K562 (cell line): ENCODE measurements at regions not wholly inside any gene's neighbourhood (a gene's known extent, or its start where the extent isn't known, plus 50 kb on each side); places are given as distances from the start of the nearest gene placed in this dataset.

Source experiments
- ATAC-seq: fragments of 200-7000 bp; cut with Tn5 transposase; 3 replicates; pipeline ENCODE4 v1.9.1; 2020; ENCODE audit warnings: moderate library complexity
- BruUV-seq: library from RNA; stranded (reverse); fragments of 400-500 nt; replicated peaks from 2 replicates; lab custom pipeline; 2021; lab: Mats Ljungman, UMichigan
- CTCF ChIA-PET: fragments of 300-600 bp; formaldehyde crosslinking; extraction: SDS; loops from one replicate; lab custom pipeline; 2021; ENCODE audit warnings: low intra/inter-chr PET ratio; lab: Yijun Ruan, JAX
- POLR2A ChIA-PET: fragments of 300-600, 350-650 bp; sonication (Branson Sonifier 250); formaldehyde crosslinking; extraction: SDS; loops from one replicate; lab custom pipeline; 2021; ENCODE audit warnings: antibody characterized with exemption, inconsistent platforms; lab: Yijun Ruan, JAX
- DNase-seq, 4 experiments: peaks; one replicate each; pipeline versions ENCODE4 v3.0.0 to v3.0.0-alpha.2; 2011 to 2018; ENCODE audit warnings: low spot score in 3 of 4, mixed read lengths in 3 of 4; ENCODE audit errors: extremely low read depth in 1 of 4
- FAIRE-seq: peaks from 2 replicates; lab custom pipeline; 2011; peaks lifted over from hg19 to GRCh38; lab: Jason Lieb, UNC
- H2AFZ ChIP-seq: 2 replicates; pipeline ENCODE4 v1.6.0; 2011; ENCODE audit warnings: low read depth, low read length, control low read depth, inconsistent platforms
- H3K27ac ChIP-seq: fragments of 200-600 bp; 3 replicates; pipeline ENCODE4 v1.8.0; 2011; ENCODE audit warnings: low read depth, mild to moderate bottlenecking, control low read depth, inconsistent platforms, low read length, moderate library complexity, mixed read lengths; ENCODE audit errors: extremely low read depth
- H3K27me3 ChIP-seq, 2 experiments: fragments of 300-600 bp in 1 of 2; 2 replicates in 1 of 2; 3 replicates in 1 of 2; pipeline versions ENCODE4 v1.6.0 to v1.8.0; 2011; ENCODE audit warnings: inconsistent platforms in 2 of 2, low read length in 2 of 2, mild to moderate bottlenecking in 1 of 2, mixed read lengths in 1 of 2, moderate library complexity in 1 of 2; ENCODE audit not compliant: control insufficient read depth in 2 of 2, insufficient read depth in 2 of 2
- H3K36me3 ChIP-seq: fragments of 300-600 bp; 3 replicates; pipeline ENCODE4 v1.8.0; 2011; ENCODE audit warnings: mild to moderate bottlenecking, low read length, inconsistent platforms; ENCODE audit not compliant: control insufficient read depth, insufficient read depth
- H3K4me1 ChIP-seq, 2 experiments: fragments of 200-600 bp in 1 of 2; replicated peaks in 1 of 2; 2 replicates in 1 of 2; 3 replicates in 1 of 2; pipeline versions ENCODE4 v1.5.1 to v1.8.0; 2011; ENCODE audit warnings: inconsistent platforms in 2 of 2, low read length in 2 of 2, mild to moderate bottlenecking in 1 of 2, mixed read lengths in 1 of 2, moderate library complexity in 1 of 2; ENCODE audit not compliant: control insufficient read depth in 2 of 2, insufficient read depth in 2 of 2
- H3K4me2 ChIP-seq: 2 replicates; pipeline ENCODE4 v1.6.1; 2011; ENCODE audit warnings: low read length, control low read depth, inconsistent platforms, mixed read lengths; ENCODE audit not compliant: insufficient read depth
- H3K4me3 ChIP-seq: fragments of 200-600 bp; sonication (generic), shearing (Covaris generic); 2 replicates; pipeline ENCODE4 v1.5.1; 2016; ENCODE audit warnings: control low read depth, inconsistent platforms
- H3K79me2 ChIP-seq: fragments of 200-600 bp; 3 replicates; pipeline ENCODE4 v1.8.0; 2011; ENCODE audit warnings: low read length, inconsistent platforms; ENCODE audit not compliant: control insufficient read depth, insufficient read depth
- H3K9ac ChIP-seq, 2 experiments: 2 replicates each; pipeline versions ENCODE4 v1.6.0 to v1.6.1; 2011; ENCODE audit warnings: low read depth in 2 of 2, low read length in 2 of 2, control low read depth in 1 of 2, inconsistent platforms in 1 of 2, mild to moderate bottlenecking in 1 of 2, mixed read lengths in 1 of 2; ENCODE audit not compliant: insufficient read depth in 1 of 2
- H3K9me1 ChIP-seq: one replicate; pipeline ENCODE4 v1.6.0; 2011; ENCODE audit warnings: inconsistent platforms, mild to moderate bottlenecking, low read length, moderate library complexity; ENCODE audit not compliant: control insufficient read depth, insufficient read depth
- H3K9me3 ChIP-seq: replicated peaks from 2 replicates; pipeline ENCODE4 v1.5.1; 2011; ENCODE audit warnings: low read depth, low read length, inconsistent platforms; ENCODE audit not compliant: control insufficient read depth, insufficient read depth
- H4K20me1 ChIP-seq: replicated peaks from 2 replicates; pipeline ENCODE4 v1.6.1; 2011; ENCODE audit warnings: low read length, inconsistent platforms, mixed read lengths; ENCODE audit not compliant: control insufficient read depth, insufficient read depth
- ARID4B ChIP-seq: sonication (generic); formaldehyde crosslinking; IDR thresholded peaks from 2 replicates; pipeline ENCODE4 v1.8.0; 2022; ENCODE audit warnings: mild to moderate bottlenecking, missing genetic modification reagents
- E2F8 ChIP-seq: fragments of 450-650 bp; IDR thresholded peaks from 2 replicates; pipeline ENCODE4 v1.7.1; 2018; ENCODE audit warnings: mild to moderate bottlenecking, low read depth; ENCODE audit not compliant: partially characterized antibody
- RB1 ChIP-seq: fragments of 450-650 bp; IDR thresholded peaks from 2 replicates; pipeline ENCODE4 v1.6.1; 2017; ENCODE audit warnings: low read depth, mild to moderate bottlenecking
- SRSF1 ChIP-seq: fragments of 200-400 bp; formaldehyde crosslinking; IDR thresholded peaks from 2 replicates; pipeline ENCODE4 v1.6.1; 2017; ENCODE audit warnings: mild to moderate bottlenecking, low read depth, low read length, moderate library complexity
- TFAP4 ChIP-seq: sonication (generic); formaldehyde crosslinking; IDR thresholded peaks from 2 replicates; pipeline ENCODE4 v1.8.0; 2022; ENCODE audit warnings: missing genetic modification reagents, mild to moderate bottlenecking, moderate library complexity, borderline replicate concordance
- THRB ChIP-seq: fragments of 450-650 bp; formaldehyde crosslinking; conservative IDR thresholded peaks from 2 replicates; pipeline ENCODE4 v1.4.0; 2022; ENCODE audit warnings: mild to moderate bottlenecking, missing genetic modification characterization
- ZNF408 ChIP-seq: fragments of 250-450 bp; sonication (Bioruptor Pico); IDR thresholded peaks from 2 replicates; pipeline ENCODE4 v1.4.0; 2020; ENCODE audit warnings: low read depth, mild to moderate bottlenecking, moderate library complexity
- WGBS: fragments of 100-300 bp; shearing (Covaris generic); methylation state at CpG from one replicate; pipeline ENCODE4 v1.1.6; 2016; ENCODE audit warnings: low coverage, mixed read lengths; ENCODE audit not compliant: insufficient coverage; ENCODE audit errors: missing lambda C conversion rate; 5-methylcytosine and 5-hydroxymethylcytosine counted together
- in situ Hi-C: fragments of 300-500 bp; cut with MboI; formaldehyde crosslinking; loops from 4 replicates; pipeline ENCODE4 v1.15.0; 2018; ENCODE audit warnings: inconsistent platforms, mixed read lengths
- intact Hi-C: fragments of 100-400 bp; cut with micrococcal nuclease; formaldehyde crosslinking; loops from 2 replicates; pipeline ENCODE4 v1.14.2; 2022

GRCh38 chr5:109601736-109602135 is 88.0 kb upstream of the MAN2A1 start:
- Histone ChIP-seq H3K4me3 (no peak overlapping the region), H3K27me3 (peaks cover 5 to 10% of the 10 kb centered on the region in 2 experiments; a peak in 3 of 5 replicates), H3K9me3 (no peaks in the 10 kb centered on the region), H3K79me2 (no peaks in the 10 kb centered on the region), H3K4me1 (no peaks in the 10 kb centered on the region), H3K27ac (no peak overlapping the region), H3K4me2 (no peak overlapping the region), H3K9me1 (no peaks in the 10 kb centered on the region), H4K20me1 (no peaks in the 10 kb centered on the region), H3K9ac (no peak overlapping the region), H2AFZ (no peak overlapping the region), H3K36me3 (no peaks in the 10 kb centered on the region)
- FAIRE-seq (no peak), ATAC-seq (no peak), DNase-seq (no peak)
- intact Hi-C loops (no loop called here), in situ Hi-C loops (no loop called here)
- BruUV-seq, result no TSS peak
- ChIA-PET POLR2A (no interaction called here), CTCF (no interaction called here)
- 0% methylated on average over 3 of the region's 3 CpGs for WGBS
- TF ChIP-seq TFAP4 (CRISPR knock-in tag) (no peak), ARID4B (CRISPR knock-in tag) (no peak), E2F8 (no peak), ZNF408 (CRISPR knock-in tag) (no peak), RB1 (no peak), SRSF1 (no peak), THRB (CRISPR knock-in tag) (no peak)
